ENCODE measurements at regions not wholly inside any gene's neighbourhood (a gene's known extent, or its start where the extent isn't known, plus 50 kb on each side); places are given as distances from the start of the nearest gene placed in this dataset.
A peak's percentile ranks its signal among the peaks of the same experiment; 100 is the strongest.
"Not testable (repeated sequence)": the region's sequence is repeated elsewhere in the genome, so short reads cannot be mapped to it uniquely, and the experiment has no call there.

DNA sequence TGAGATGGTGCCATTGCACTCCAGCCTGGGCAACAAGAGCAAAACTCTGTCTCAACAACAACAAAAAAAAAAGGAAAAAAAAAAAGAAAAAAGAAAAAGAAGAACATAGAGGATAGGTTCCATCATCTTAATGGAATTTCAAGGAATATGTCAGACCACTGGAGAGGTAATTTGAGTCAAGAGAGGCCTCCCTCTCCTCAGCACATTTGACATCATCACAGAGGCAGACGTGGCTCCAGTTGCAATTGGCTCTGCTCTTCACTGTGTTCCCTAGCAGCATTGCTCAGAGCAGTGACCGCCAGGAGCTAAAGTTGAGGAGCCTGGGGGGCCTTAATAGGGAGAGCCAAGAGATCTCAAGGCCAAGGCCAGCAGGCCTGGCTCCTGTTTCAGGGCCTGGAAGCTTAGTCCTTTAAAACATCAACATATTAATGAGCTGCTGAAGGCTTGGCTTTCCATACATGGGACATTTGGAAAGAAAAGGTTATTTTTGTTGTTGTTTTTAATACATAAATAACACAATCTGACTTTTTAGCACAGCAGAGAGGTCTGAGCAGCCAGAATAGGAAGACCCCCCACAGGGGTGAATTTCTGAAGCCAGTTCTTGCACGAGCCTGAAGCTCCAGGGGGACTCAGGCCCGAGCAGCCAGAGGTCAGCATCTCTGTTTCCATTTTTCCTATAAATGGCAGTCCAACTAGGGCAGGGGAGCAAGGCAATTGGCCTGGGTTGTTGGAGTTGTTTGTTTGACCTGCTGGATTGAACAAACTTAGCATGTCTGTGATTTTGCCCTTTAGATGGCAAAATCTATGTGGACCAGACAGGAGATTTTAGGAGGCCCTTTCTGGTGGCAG, 118.3 kb upstream of the FGGY start:
- peak; percentile 58 for DNase-seq

DNA sequence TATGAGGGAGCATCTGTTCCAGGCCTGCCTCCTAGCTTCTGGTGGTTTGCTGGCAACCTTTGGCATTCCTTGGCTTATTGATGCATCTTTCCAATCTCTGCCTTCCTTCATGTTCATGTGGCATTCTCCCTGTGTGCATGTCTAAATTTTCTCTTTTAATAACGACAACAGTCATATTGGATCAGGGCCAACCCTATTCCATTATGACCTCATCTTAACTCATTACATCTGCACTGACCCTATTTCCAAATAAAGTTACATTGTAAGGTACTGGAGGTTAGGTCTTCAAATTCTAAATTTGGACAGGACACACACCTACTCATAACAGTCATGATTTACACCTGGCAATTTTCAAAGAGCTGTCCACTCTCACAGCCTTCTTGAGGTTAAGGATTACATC, 117.2 kb upstream of the FGGY start:
- no peak for DNase-seq

- no peak for DNase-seq
Measured at GRCh38 chr1:59180735-59181134, 116.2 kb upstream of the FGGY start.

GRCh38 chr1:59183749-59184317, 113.1 kb upstream of the FGGY start:
- DNase-seq = no peak

DNA sequence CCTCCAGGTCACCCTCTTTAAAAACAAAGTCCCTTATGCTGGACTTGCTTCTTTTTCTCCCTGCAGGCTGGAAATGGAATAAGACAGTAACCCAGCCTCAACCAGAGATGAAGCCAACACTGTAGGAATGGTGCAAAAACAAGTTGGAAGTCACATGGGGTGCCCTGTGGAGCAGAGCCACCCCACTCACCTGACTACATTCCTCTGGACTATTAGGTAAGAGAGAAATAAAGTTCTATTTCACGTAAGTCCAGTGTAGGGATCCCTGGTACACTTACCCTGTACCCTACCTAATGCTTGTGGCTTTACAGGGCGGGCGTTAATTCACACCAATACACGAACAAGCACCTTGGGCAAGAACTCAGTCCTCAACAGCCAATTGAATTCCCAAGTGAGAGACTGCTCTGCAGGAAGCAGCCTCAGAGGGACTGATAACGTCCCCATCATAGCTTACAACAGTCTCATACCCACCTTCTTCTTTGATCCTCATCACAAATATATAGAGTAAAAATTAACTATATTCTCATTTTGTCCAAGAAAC, 112.5 kb upstream of the FGGY start:
- no peak for DNase-seq

GRCh38 chr1:59185163-59185860, 111.6 kb upstream of the FGGY start:
- no peak for DNase-seq

GRCh38 chr1:59186656-59187055, 110.2 kb upstream of the FGGY start:
- DNase-seq = no peak

- no peak for DNase-seq
Measured at GRCh38 chr1:59188413-59189213, 108.3 kb upstream of the FGGY start.

DNA sequence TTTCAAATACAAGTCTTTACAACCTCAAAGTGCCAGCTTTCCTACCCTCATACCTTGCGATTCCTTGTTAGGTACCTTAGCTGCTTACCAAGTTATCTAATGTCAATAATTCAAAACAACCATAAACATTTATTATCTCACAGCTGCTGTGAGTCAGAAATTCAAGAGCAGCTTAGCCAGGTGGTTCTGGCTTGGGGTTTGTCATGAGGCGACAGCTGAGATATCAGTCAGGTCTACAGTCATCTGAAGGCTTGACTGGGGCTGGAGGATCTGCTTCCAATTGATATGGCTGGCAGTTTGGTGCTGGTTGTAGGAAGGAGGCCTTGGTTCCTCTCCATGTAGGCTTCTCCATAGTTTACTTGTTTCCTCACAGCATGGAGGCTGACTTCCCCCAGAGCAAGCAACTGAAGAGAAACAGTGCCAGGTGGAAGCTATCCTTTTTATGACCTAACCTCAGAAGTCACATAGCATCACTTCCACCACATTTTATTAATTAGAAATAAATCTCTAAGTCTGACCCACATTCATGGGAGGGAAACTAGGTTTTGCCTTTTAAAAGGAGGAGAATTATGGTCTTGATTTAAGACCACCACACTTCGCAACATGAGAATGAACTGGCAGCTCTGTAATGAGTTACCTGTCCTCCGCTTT, 103.3 kb upstream of the FGGY start:
- peak; percentile 63 for DNase-seq

DNA sequence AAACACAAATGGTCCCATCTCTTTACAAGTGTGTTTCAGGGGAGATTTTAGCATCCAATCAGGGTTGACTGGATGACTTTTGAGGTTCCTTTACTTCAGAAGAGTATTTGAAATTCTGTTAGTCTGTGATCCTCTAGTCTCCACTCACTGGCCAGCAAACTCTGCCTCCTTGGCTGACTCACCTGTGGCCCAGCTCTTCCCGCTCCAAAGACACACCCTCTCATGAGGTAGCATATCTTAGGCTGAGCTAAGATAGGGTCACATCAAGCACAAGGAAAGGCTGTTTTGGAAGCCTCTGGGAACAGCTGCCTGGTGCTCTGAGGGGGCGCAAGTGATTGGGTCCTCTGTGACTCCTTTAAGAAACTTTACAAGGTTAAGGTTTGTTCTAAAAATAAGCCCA, 102.3 kb upstream of the FGGY start:
- no peak for DNase-seq

- DNase-seq = no peak
Measured at GRCh38 chr1:59195151-59195550, 101.7 kb upstream of the FGGY start.

GRCh38 chr1:59198564-59198963, 98.3 kb upstream of the FGGY start:
- no peak for DNase-seq

GRCh38 chr1:59199147-59199546, 97.7 kb upstream of the FGGY start:
- no peak for DNase-seq

GRCh38 chr1:59199719-59200376, 97.0 kb upstream of the FGGY start:
- DNase-seq = no peak

DNA sequence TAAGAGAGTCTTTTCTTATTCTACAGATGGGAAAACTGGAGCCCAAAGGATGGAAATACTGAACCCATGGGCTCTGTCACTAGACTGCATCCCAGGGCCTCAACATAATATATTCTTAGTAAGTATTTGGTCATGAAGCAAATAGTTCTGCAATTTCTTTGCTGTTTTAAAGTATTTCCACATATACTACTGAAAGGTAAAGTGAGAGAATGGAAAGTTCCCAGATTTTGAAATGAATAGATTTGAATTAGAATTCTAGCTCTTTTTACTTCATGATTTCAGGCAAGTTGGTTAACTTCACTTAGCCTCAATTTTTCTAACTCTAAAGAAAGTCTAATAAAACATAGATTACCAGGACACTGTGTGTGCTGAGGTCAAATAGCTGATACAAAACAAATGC, 95.6 kb upstream of the FGGY start:
- no peak for DNase-seq

- no peak for DNase-seq
Measured at GRCh38 chr1:59202455-59202854, 94.4 kb upstream of the FGGY start.

- no peak for DNase-seq
Measured at GRCh38 chr1:59204001-59204400, 92.9 kb upstream of the FGGY start.

GRCh38 chr1:59206616-59207015, 90.3 kb upstream of the FGGY start:
- not testable (repeated sequence) for DNase-seq

DNA sequence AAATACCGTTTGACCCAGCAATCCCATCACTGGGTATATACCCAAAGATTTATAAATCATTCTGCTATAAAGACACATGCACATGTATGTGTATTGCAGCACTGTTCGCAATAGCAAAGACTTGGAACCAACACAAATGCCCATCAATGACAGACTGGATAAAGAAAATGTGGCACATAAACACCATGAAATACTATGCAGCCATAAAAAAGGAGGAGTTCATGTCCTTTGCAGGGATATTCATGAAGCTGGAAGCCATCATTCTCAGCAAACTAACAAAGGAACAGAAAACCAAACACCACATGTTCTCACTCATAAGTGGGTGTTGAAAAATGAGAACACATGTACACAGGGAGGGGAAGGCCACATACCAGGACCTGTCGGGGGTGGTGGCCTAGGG, 86.5 kb upstream of the FGGY start:
- not testable (repeated sequence) for DNase-seq

- no peak for DNase-seq
Measured at GRCh38 chr1:59212706-59213105, 84.2 kb upstream of the FGGY start.
